GM12865 (cell line): ENCODE measurements at regions not wholly inside any gene's neighbourhood (a gene's known extent, or its start where the extent isn't known, plus 50 kb on each side); places are given as distances from the start of the nearest gene placed in this dataset.

Source experiments
- DNase-seq: peaks from one replicate; pipeline ENCODE4 v3.0.0; 2010; ENCODE audit warnings: low read depth
- H3K4me3 ChIP-seq: 2 replicates; pipeline ENCODE4 v1.5.1; 2011; ENCODE audit warnings: mild to moderate bottlenecking, low read depth, low read length, control low read depth
- TF ChIP-seq, protein P1 (sequence below): IDR thresholded peaks from 2 replicates; pipeline ENCODE4 v1.5.1; 2011; ENCODE audit warnings: low read length, control low read depth, low read depth, inconsistent platforms; ENCODE audit not compliant: insufficient read depth; ENCODE audit errors: missing control alignments

DNA sequence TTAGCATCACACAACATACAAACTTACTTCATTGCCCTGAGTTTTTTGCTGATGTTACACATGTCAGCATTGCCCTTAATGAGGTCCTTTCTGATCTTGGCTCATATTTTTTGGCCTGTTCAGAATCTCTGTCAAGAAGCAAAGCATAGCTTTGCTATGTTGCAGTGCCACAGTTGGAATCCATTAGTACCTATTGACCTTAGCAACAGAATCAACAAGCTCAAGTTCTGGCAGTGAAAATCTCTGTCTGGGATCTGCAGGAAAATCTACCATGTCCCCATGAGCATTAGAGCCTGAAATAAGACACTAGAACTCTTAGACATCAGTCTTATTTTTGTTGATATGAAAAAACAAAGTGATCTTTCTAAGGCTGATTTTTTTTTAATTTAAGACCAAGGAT is 105.6 kb upstream of the FHL2 start:
- TF ChIP-seq, protein P1, sequence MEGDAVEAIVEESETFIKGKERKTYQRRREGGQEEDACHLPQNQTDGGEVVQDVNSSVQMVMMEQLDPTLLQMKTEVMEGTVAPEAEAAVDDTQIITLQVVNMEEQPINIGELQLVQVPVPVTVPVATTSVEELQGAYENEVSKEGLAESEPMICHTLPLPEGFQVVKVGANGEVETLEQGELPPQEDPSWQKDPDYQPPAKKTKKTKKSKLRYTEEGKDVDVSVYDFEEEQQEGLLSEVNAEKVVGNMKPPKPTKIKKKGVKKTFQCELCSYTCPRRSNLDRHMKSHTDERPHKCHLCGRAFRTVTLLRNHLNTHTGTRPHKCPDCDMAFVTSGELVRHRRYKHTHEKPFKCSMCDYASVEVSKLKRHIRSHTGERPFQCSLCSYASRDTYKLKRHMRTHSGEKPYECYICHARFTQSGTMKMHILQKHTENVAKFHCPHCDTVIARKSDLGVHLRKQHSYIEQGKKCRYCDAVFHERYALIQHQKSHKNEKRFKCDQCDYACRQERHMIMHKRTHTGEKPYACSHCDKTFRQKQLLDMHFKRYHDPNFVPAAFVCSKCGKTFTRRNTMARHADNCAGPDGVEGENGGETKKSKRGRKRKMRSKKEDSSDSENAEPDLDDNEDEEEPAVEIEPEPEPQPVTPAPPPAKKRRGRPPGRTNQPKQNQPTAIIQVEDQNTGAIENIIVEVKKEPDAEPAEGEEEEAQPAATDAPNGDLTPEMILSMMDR: no peak
- no peak for DNase-seq
- no peak overlapping the region for H3K4me3 ChIP-seq

GRCh38 chr2:105502625-105503334 is 103.9 kb upstream of the FHL2 start:
- H3K4me3 ChIP-seq: no peak overlapping the region
- DNase-seq: no peak
- TF ChIP-seq, protein P1: no peak

GRCh38 chr2:105498281-105498846 is 99.5 kb upstream of the FHL2 start:
- H3K4me3 ChIP-seq: no peak overlapping the region
- DNase-seq: no peak
- TF ChIP-seq, protein P1: no peak

GRCh38 chr2:105497094-105497493 is 98.2 kb upstream of the FHL2 start:
- TF ChIP-seq, protein P1: no peak
- DNase-seq: no peak
- no peak overlapping the region for H3K4me3 ChIP-seq

DNA sequence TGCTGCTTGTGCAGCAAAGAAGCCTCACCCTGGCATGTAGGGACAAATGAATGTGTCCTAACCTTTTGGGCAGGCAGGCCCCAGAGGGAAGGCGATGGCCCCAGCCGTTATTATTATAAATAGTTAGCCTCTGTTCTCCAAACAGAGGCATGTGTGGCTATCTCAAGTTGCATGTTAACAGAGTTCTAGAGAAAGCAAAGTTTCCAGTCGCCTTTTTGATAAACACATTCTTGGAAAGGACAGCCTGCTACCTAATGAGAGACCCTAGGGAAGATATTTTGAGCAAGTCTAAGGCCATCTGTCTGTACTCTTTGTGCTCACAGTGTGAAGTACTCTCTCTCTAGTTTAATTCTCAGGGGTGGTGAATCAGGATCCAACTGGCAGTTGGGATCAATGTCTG is 97.4 kb upstream of the FHL2 start:
- TF ChIP-seq, protein P1: no peak
- DNase-seq: no peak
- H3K4me3 ChIP-seq: no peak overlapping the region

- no peak overlapping the region for H3K4me3 ChIP-seq
- TF ChIP-seq, protein P1: no peak
- DNase-seq: no peak
Measured at GRCh38 chr2:105494683-105495425, 96.0 kb upstream of the FHL2 start.

GRCh38 chr2:105490956-105491355 is 92.1 kb upstream of the FHL2 start:
- TF ChIP-seq, protein P1: no peak
- no peak for DNase-seq
- H3K4me3 ChIP-seq: no peak overlapping the region
